IMR-90 (cell line): ENCODE measurements at regions not wholly inside any gene's neighbourhood (a gene's known extent, or its start where the extent isn't known, plus 50 kb on each side); places are given as distances from the start of the nearest gene placed in this dataset.

ENCODE experiments used
- ATAC-seq: fragments of 200-7000 bp; cut with Tn5 transposase; 2 replicates; pipeline ENCODE4 v1.9.1; 2020; ENCODE audit warnings: low read depth, mild to moderate bottlenecking, moderate library complexity
- BruUV-seq: library from RNA; stranded (reverse); fragments of 400-500 nt; replicated peaks from 2 replicates; lab custom pipeline; 2021; lab: Mats Ljungman, UMichigan
- CTCF ChIA-PET: fragments of 300-600 bp; formaldehyde crosslinking; extraction: SDS; loops from one replicate; lab custom pipeline; 2021; ENCODE audit warnings: antibody characterized with exemption; lab: Yijun Ruan, JAX
- POLR2A ChIA-PET: fragments of 300-600 bp; sonication (Branson Sonifier 250); formaldehyde crosslinking; loops from one replicate; lab custom pipeline; 2022; ENCODE audit warnings: antibody characterized with exemption; ENCODE audit not compliant: unreplicated experiment; lab: Charles Lee
- DNase-seq: peaks from one replicate; pipeline ENCODE4 v3.0.0; 2013
- H2AFZ ChIP-seq: replicated peaks from 2 replicates; pipeline ENCODE3; 2013; ENCODE audit warnings: low read length, mild to moderate bottlenecking; ENCODE audit not compliant: poor library complexity
- H2AK5ac ChIP-seq: 2 replicates; pipeline ENCODE4 v1.6.1; 2013; ENCODE audit warnings: low read depth, low read length, inconsistent platforms
- H2AK9ac ChIP-seq: replicated peaks from 2 replicates; pipeline ENCODE3; 2013; ENCODE audit warnings: mild to moderate bottlenecking, low read depth, low read length, moderate library complexity; ENCODE audit not compliant: poor library complexity
- H2BK120ac ChIP-seq: 2 replicates; pipeline ENCODE4 v1.6.1; 2013; ENCODE audit warnings: low read depth, low read length, inconsistent platforms
- H2BK15ac ChIP-seq: 3 replicates; pipeline ENCODE4 v1.6.1; 2013; ENCODE audit warnings: low read depth, low read length, inconsistent platforms
- H2BK20ac ChIP-seq: 2 replicates; pipeline ENCODE4 v1.6.1; 2013; ENCODE audit warnings: low read depth, mild to moderate bottlenecking, inconsistent platforms, low read length, moderate library complexity
- H2BK5ac ChIP-seq: 2 replicates; pipeline ENCODE4 v1.6.1; 2013; ENCODE audit warnings: mild to moderate bottlenecking, low read depth, low read length, inconsistent platforms; ENCODE audit not compliant: poor library complexity, severe bottlenecking
- H3K14ac ChIP-seq: replicated peaks from 2 replicates; pipeline ENCODE4 v1.6.1; 2013; ENCODE audit warnings: low read depth, low read length, inconsistent platforms
- H3K18ac ChIP-seq: 2 replicates; pipeline ENCODE4 v1.6.1; 2013; ENCODE audit warnings: low read depth, low read length, control low read depth
- H3K23ac ChIP-seq: 2 replicates; pipeline ENCODE4 v1.6.1; 2013; ENCODE audit warnings: low read depth, low read length, inconsistent platforms
- H3K27ac ChIP-seq: 2 replicates; pipeline ENCODE4 v1.5.1; 2013; ENCODE audit warnings: mild to moderate bottlenecking, control low read depth, low read length; ENCODE audit not compliant: insufficient read depth
- H3K27me3 ChIP-seq: 2 replicates; pipeline ENCODE4 v1.6.1; 2013; ENCODE audit warnings: low read length; ENCODE audit not compliant: control insufficient read depth, insufficient read depth
- H3K36me3 ChIP-seq: 2 replicates; pipeline ENCODE4 v1.6.1; 2013; ENCODE audit warnings: low read length, mixed read lengths; ENCODE audit not compliant: control insufficient read depth, insufficient read depth
- H3K4ac ChIP-seq: 2 replicates; pipeline ENCODE4 v1.6.1; 2013; ENCODE audit warnings: low read depth, low read length, inconsistent platforms
- H3K4me1 ChIP-seq: 2 replicates; pipeline ENCODE4 v1.6.1; 2013; ENCODE audit warnings: low read length, mixed read lengths; ENCODE audit not compliant: control insufficient read depth, insufficient read depth
- H3K4me2 ChIP-seq: 2 replicates; pipeline ENCODE4 v1.6.1; 2013; ENCODE audit warnings: low read depth, mild to moderate bottlenecking, control low read depth, low read length, moderate library complexity
- H3K4me3 ChIP-seq: 2 replicates; pipeline ENCODE4 v1.5.1; 2013; ENCODE audit warnings: low read depth, mild to moderate bottlenecking, control low read depth, low read length, moderate library complexity; ENCODE audit not compliant: insufficient read depth
- H3K56ac ChIP-seq: 2 replicates; pipeline ENCODE4 v1.6.1; 2013; ENCODE audit warnings: low read length, inconsistent platforms; ENCODE audit not compliant: insufficient read depth; ENCODE audit errors: extremely low read depth
- H3K79me1 ChIP-seq, 2 experiments: 2 replicates each; pipeline ENCODE4 v1.6.1; 2013; ENCODE audit warnings: low read length in 2 of 2, inconsistent platforms in 1 of 2, low read depth in 1 of 2
- H3K9ac ChIP-seq: 2 replicates; pipeline ENCODE4 v1.6.1; 2013; ENCODE audit warnings: low read depth, low read length, control low read depth
- H3K9me1 ChIP-seq: 2 replicates; pipeline ENCODE4 v1.6.1; 2013; ENCODE audit warnings: low read length, inconsistent platforms; ENCODE audit not compliant: insufficient read depth
- H3K9me3 ChIP-seq: 2 replicates; pipeline ENCODE4 v1.6.1; 2013; ENCODE audit warnings: low read length; ENCODE audit not compliant: control insufficient read depth, insufficient read depth
- H4K20me1 ChIP-seq: 2 replicates; pipeline ENCODE4 v1.6.1; 2013; ENCODE audit warnings: low read length, inconsistent platforms; ENCODE audit not compliant: insufficient read depth
- H4K5ac ChIP-seq: 2 replicates; pipeline ENCODE4 v1.6.1; 2013; ENCODE audit warnings: mild to moderate bottlenecking, low read depth, low read length, control low read depth
- H4K8ac ChIP-seq, 2 experiments: 2 replicates each; pipeline ENCODE4 v1.6.1; 2013; ENCODE audit warnings: low read depth in 2 of 2, low read length in 2 of 2, control low read depth in 1 of 2, inconsistent platforms in 1 of 2
- H4K91ac ChIP-seq: 2 replicates; pipeline ENCODE4 v1.6.1; 2013; ENCODE audit warnings: low read depth, low read length, inconsistent platforms; ENCODE audit not compliant: insufficient read depth
- BHLHE40 ChIP-seq: fragments of 150-350 bp; IDR thresholded peaks from 2 replicates; pipeline ENCODE4 v1.6.1; 2016; ENCODE audit warnings: mild to moderate bottlenecking, low read depth, low read length
- CHD1 ChIP-seq: IDR thresholded peaks from 2 replicates; pipeline ENCODE4 v1.6.1; 2012; ENCODE audit warnings: low read depth, low read length, improper control_type of control experiment
- FOS ChIP-seq: fragments of 150-350 bp; IDR thresholded peaks from 2 replicates; pipeline ENCODE4 v1.6.1; 2016; ENCODE audit warnings: low read depth, low read length
- MAFK ChIP-seq: IDR thresholded peaks from 2 replicates; pipeline ENCODE4 v1.6.1; 2012; ENCODE audit warnings: low read depth, low read length, improper control_type of control experiment
- MAZ ChIP-seq: IDR thresholded peaks from 2 replicates; pipeline ENCODE4 v1.6.1; 2012; ENCODE audit warnings: low read depth, mild to moderate bottlenecking, low read length, improper control_type of control experiment, moderate library complexity, borderline replicate concordance
- MXI1 ChIP-seq: IDR thresholded peaks from 2 replicates; pipeline ENCODE4 v1.6.1; 2012; ENCODE audit warnings: low read depth, mild to moderate bottlenecking, low read length, moderate library complexity, borderline replicate concordance
- NFE2L2 ChIP-seq: fragments of 150-350 bp; IDR thresholded peaks from 2 replicates; pipeline ENCODE4 v1.6.1; 2016; ENCODE audit warnings: low read depth, mild to moderate bottlenecking, low read length
- POLR2A ChIP-seq: IDR thresholded peaks from 2 replicates; pipeline ENCODE4 v1.6.1; 2012; ENCODE audit warnings: mild to moderate bottlenecking, low read depth, low read length
- RAD21 ChIP-seq: IDR thresholded peaks from 2 replicates; pipeline ENCODE4 v1.6.1; 2012; ENCODE audit warnings: low read length, improper control_type of control experiment
- RCOR1 ChIP-seq: IDR thresholded peaks from 2 replicates; pipeline ENCODE4 v1.6.1; 2012; ENCODE audit warnings: mild to moderate bottlenecking, low read length, improper control_type of control experiment; ENCODE audit not compliant: insufficient replicate concordance
- RFX5 ChIP-seq: IDR thresholded peaks from 2 replicates; pipeline ENCODE4 v1.8.0; 2012; ENCODE audit warnings: low read depth, mild to moderate bottlenecking, low read length, moderate library complexity
- SMC3 ChIP-seq: fragments of 150-350 bp; IDR thresholded peaks from 2 replicates; pipeline ENCODE4 v1.6.1; 2016; ENCODE audit warnings: low read depth, mild to moderate bottlenecking, antibody characterized with exemption, low read length, moderate library complexity
- WGBS, 2 experiments: methylation state at CpG; one replicate each; pipeline versions ENCODE4 v1.1.5 to v1.1.7; 2013; ENCODE audit warnings: missing lambda C conversion rate in 2 of 2; ENCODE audit not compliant: insufficient read length in 1 of 2; ENCODE audit errors: extremely low coverage in 2 of 2; 5-methylcytosine and 5-hydroxymethylcytosine counted together
- dilution Hi-C: fragments of 300-500 bp; cut with HindIII; formaldehyde crosslinking; loops from one replicate; pipeline ENCODE4 v1.14.3; 2018; ENCODE audit warnings: low sequenced_read_pairs; ENCODE audit not compliant: unreplicated experiment
- in situ Hi-C: fragments of 300-500 bp; cut with MboI; formaldehyde crosslinking; loops from 3 replicates; pipeline ENCODE4 v1.14.3; 2019; ENCODE audit warnings: low sequenced_read_pairs, inconsistent platforms, mixed read lengths
- intact Hi-C: fragments of 100-400 bp; cut with micrococcal nuclease; formaldehyde crosslinking; loops from 2 replicates; pipeline ENCODE4 v1.10.0; 2022
- TF ChIP-seq, protein P1 (sequence below): fragments of 150-350 bp; IDR thresholded peaks from 2 replicates; pipeline ENCODE4 v1.6.1; 2017; ENCODE audit warnings: mild to moderate bottlenecking, antibody characterized with exemption, low read length, low read depth
- TF ChIP-seq, protein P2 (sequence below): conservative IDR thresholded peaks from 2 replicates; pipeline ENCODE4 v1.5.1; 2012; ENCODE audit warnings: mild to moderate bottlenecking, low read depth, low read length, improper control_type of control experiment
- TF ChIP-seq, protein P3 (sequence below): fragments of 150-350 bp; IDR thresholded peaks from 2 replicates; pipeline ENCODE4 v1.6.1; 2016; ENCODE audit warnings: low read depth, mild to moderate bottlenecking, low read length, moderate library complexity, borderline replicate concordance

DNA sequence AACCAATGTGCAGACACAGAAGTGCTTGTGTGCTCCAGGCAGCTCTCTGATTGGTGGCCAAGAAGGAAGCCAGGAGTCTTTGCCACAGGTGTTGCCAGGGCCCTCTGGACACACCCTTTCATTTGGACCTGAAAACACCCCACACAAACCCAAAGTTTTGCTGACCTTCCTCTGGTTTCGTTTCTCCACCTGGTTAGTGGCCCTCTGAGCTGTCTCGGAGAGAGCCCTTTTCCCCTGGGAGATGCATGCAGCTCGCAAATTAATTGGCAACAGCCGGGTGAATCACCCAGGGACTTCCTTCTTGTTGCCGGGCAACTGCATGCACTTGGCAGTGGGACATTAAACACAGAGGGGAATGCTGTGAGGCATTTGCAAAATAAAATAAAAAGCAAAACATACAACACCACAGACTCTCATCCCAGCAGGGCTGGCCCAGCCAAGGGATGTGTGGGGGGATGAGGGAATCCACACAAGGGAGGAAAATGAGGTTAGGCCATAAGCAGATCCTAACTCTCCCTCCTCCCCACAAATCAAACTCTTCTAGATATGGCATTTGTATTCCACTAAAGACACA is 286.6 kb downstream of the SOX9 start:
- peak overlapping the region; percentile 98 for H3K14ac ChIP-seq
- intact Hi-C loops (no loop called here), dilution Hi-C loops (no loop called here), in situ Hi-C loops (no loop called here)
- peak overlapping the region; percentile 98; the same call in 1 of the 3 replicates for H2BK15ac ChIP-seq
- no peaks in the 10 kb centered on the region for H3K27me3 ChIP-seq
- WGBS, 2 experiments, result no CpG with 5 or more reads among the region's 5 CpGs
- H3K4ac ChIP-seq, result peak overlapping the region; percentile 91
- H2AFZ ChIP-seq, result peak overlapping the region; percentile 75
- DNase-seq (peak; percentile 99), ATAC-seq (peak; percentile 95)
- peaks cover 21 to 67% of the 10 kb centered on the region in 2 experiments for H3K79me1 ChIP-seq
- H3K27ac ChIP-seq, result peak overlapping the region; percentile 69
- H3K18ac ChIP-seq, result peak overlapping the region; percentile 54; the same call in 1 of the 2 replicates
- H4K20me1 ChIP-seq, result no peaks in the 10 kb centered on the region
- no TSS peak for BruUV-seq
- ChIA-PET POLR2A (no interaction called here), CTCF (interaction anchor here (1.2 kb wide), 1 partner anchor 15 kb away, joined by 4 read pairs; no protein-coding TSS in a partner anchor)
- peak overlapping the region; percentile 5; the same call in 1 of the 2 replicates for H4K5ac ChIP-seq
- H3K4me3 ChIP-seq, result no peak overlapping the region
- H2BK5ac ChIP-seq, result peak overlapping the region; percentile 69
- H3K4me1 ChIP-seq, result peaks cover 28% of the 10 kb centered on the region
- peak overlapping the region; percentile 79 for H3K56ac ChIP-seq
- H4K8ac ChIP-seq, result peak overlapping the region; percentile 27 to 74; a peak in 3 of 4 replicates
- peak overlapping the region; percentile 57 for H3K4me2 ChIP-seq
- H2BK120ac ChIP-seq, result peak overlapping the region; percentile 99
- no peaks in the 10 kb centered on the region for H3K9me3 ChIP-seq
- H4K91ac ChIP-seq, result peak overlapping the region; percentile 78
- peak overlapping the region; percentile 68; the same call in 1 of the 2 replicates for H3K23ac ChIP-seq
- H3K9ac ChIP-seq, result 0 out of 2 replicates have a peak overlapping the region, but pooled peaks have one; percentile 3
- H2AK9ac ChIP-seq, result peak overlapping the region; percentile 26
- 0 out of 2 replicates have a peak, but pooled peaks cover 2% of the 10 kb centered on the region for H3K36me3 ChIP-seq
- H2AK5ac ChIP-seq, result peak overlapping the region; percentile 99
- peak overlapping the region; percentile 91 for H2BK20ac ChIP-seq
- peaks cover 37% of the 10 kb centered on the region for H3K9me1 ChIP-seq
- TF ChIP-seq MAZ (no peak), MXI1 (0 out of 2 replicates have a peak, but pooled peaks have one; percentile 31), SMC3 (0 out of 2 replicates have a peak, but pooled peaks have one; percentile 26), MAFK (0 out of 2 replicates have a peak, but pooled peaks have one; percentile 7), NFE2L2 (no peak), POLR2A (peak; percentile 50; the same call in 1 of the 2 replicates), RAD21 (peak; percentile 40), BHLHE40 (peak; percentile 49), FOS (peak; percentile 92), RFX5 (no peak), CHD1 (no peak), RCOR1 (no peak)
- TF ChIP-seq, protein P1, sequence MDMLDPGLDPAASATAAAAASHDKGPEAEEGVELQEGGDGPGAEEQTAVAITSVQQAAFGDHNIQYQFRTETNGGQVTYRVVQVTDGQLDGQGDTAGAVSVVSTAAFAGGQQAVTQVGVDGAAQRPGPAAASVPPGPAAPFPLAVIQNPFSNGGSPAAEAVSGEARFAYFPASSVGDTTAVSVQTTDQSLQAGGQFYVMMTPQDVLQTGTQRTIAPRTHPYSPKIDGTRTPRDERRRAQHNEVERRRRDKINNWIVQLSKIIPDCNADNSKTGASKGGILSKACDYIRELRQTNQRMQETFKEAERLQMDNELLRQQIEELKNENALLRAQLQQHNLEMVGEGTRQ, result no peak
- TF ChIP-seq, protein P2, sequence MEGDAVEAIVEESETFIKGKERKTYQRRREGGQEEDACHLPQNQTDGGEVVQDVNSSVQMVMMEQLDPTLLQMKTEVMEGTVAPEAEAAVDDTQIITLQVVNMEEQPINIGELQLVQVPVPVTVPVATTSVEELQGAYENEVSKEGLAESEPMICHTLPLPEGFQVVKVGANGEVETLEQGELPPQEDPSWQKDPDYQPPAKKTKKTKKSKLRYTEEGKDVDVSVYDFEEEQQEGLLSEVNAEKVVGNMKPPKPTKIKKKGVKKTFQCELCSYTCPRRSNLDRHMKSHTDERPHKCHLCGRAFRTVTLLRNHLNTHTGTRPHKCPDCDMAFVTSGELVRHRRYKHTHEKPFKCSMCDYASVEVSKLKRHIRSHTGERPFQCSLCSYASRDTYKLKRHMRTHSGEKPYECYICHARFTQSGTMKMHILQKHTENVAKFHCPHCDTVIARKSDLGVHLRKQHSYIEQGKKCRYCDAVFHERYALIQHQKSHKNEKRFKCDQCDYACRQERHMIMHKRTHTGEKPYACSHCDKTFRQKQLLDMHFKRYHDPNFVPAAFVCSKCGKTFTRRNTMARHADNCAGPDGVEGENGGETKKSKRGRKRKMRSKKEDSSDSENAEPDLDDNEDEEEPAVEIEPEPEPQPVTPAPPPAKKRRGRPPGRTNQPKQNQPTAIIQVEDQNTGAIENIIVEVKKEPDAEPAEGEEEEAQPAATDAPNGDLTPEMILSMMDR, result no peak
- TF ChIP-seq, protein P3, sequence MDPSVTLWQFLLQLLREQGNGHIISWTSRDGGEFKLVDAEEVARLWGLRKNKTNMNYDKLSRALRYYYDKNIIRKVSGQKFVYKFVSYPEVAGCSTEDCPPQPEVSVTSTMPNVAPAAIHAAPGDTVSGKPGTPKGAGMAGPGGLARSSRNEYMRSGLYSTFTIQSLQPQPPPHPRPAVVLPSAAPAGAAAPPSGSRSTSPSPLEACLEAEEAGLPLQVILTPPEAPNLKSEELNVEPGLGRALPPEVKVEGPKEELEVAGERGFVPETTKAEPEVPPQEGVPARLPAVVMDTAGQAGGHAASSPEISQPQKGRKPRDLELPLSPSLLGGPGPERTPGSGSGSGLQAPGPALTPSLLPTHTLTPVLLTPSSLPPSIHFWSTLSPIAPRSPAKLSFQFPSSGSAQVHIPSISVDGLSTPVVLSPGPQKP, result no peak
